ENCODE measurements at regions not wholly inside any gene's neighbourhood (a gene's known extent, or its start where the extent isn't known, plus 50 kb on each side); places are given as distances from the start of the nearest gene placed in this dataset.
A peak's percentile ranks its signal among the peaks of the same experiment; 100 is the strongest.
"Not testable (repeated sequence)": the region's sequence is repeated elsewhere in the genome, so short reads cannot be mapped to it uniquely, and the experiment has no call there.

GRCh38 chr7:156347703-156348248, 292.8 kb upstream of the RNF32 start:
- not testable (repeated sequence) for H3K36me3 ChIP-seq, H3K27me3 ChIP-seq, DNase-seq, H3K9me3 ChIP-seq
- peak overlapping the region; percentile 28; the same call in 1 of the 2 replicates for H3K4me3 ChIP-seq

- DNase-seq: no peak
- Histone ChIP-seq H3K4me3 (no peak overlapping the region), H3K27me3 (no peaks in the 10 kb centered on the region), H3K9me3 (no peaks in the 10 kb centered on the region), H3K36me3 (no peaks in the 10 kb centered on the region)
Observed at GRCh38 chr7:156347132-156347531, 293.4 kb upstream of the RNF32 start.

GRCh38 chr7:156344595-156344994, 296.0 kb upstream of the RNF32 start:
- no peak for DNase-seq
- H3K36me3 ChIP-seq: no peaks in the 10 kb centered on the region
- no peaks in the 10 kb centered on the region for H3K27me3 ChIP-seq
- H3K9me3 ChIP-seq: no peaks in the 10 kb centered on the region
- no peak overlapping the region for H3K4me3 ChIP-seq

- DNase-seq: peak; percentile 70
- H3K36me3 ChIP-seq: no peaks in the 10 kb centered on the region
- no peaks in the 10 kb centered on the region for H3K27me3 ChIP-seq
- H3K9me3 ChIP-seq: no peaks in the 10 kb centered on the region
- H3K4me3 ChIP-seq: no peak overlapping the region
Observed at GRCh38 chr7:156334636-156335035, 305.9 kb upstream of the RNF32 start.

- DNase-seq: no peak
- H3K9me3 ChIP-seq: no peaks in the 10 kb centered on the region
- H3K4me3 ChIP-seq: no peak overlapping the region
- H3K27me3 ChIP-seq: no peaks in the 10 kb centered on the region
- no peaks in the 10 kb centered on the region for H3K36me3 ChIP-seq
Observed at GRCh38 chr7:156327916-156328315, 312.7 kb upstream of the RNF32 start.

GRCh38 chr7:156327474-156327873, 313.1 kb upstream of the RNF32 start:
- Histone ChIP-seq H3K36me3 (no peaks in the 10 kb centered on the region), H3K9me3 (no peaks in the 10 kb centered on the region), H3K27me3 (no peaks in the 10 kb centered on the region), H3K4me3 (no peak overlapping the region)
- no peak for DNase-seq

DNA sequence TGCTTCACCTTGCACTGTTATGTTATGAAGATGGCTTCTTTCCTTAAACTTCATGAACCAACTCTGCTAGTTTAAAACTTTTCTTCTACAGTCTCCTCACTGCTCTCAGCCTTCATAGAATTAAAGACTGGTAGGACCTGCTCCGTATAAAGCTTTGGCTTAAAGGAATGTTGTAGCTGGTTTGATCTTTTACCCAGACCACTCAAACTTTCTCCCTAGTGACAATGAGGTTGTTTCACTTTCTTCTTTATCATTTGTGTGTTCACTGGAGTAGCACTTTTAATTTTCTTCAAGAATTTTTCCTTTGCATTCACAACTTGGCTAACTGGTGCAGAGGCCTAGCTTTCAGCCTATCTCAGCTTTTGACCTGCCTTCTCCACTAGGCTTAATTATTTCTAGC, 316.4 kb upstream of the RNF32 start:
- Histone ChIP-seq H3K9me3 (no peaks in the 10 kb centered on the region), H3K36me3 (no peaks in the 10 kb centered on the region), H3K4me3 (no peak overlapping the region), H3K27me3 (no peaks in the 10 kb centered on the region)
- no peak for DNase-seq

DNA sequence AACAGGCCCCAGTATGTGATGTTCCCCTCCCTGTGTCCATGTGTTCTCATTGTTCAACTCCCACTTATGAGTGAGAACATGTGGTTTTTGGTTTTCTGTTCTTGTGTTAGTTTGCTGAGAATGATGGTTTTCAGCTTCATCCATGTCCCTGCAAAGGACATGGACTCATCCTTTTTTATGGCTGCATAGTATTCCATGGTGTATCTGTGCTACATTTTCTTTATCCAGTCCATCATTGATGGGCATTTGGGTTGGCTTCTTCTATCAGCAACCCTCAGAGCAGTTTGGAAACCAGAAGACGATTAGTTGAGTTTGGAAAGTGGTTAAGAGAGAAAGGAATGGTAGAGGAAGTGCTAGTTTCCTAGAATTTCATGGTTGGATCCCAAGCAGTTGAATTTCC, 319.1 kb upstream of the RNF32 start:
- H3K4me3 ChIP-seq, H3K9me3 ChIP-seq, DNase-seq, H3K36me3 ChIP-seq, H3K27me3 ChIP-seq: not testable (repeated sequence)

- DNase-seq: no peak
- no peaks in the 10 kb centered on the region for H3K36me3 ChIP-seq
Observed at GRCh38 chr7:156318926-156319325, 321.6 kb upstream of the RNF32 start.

DNA sequence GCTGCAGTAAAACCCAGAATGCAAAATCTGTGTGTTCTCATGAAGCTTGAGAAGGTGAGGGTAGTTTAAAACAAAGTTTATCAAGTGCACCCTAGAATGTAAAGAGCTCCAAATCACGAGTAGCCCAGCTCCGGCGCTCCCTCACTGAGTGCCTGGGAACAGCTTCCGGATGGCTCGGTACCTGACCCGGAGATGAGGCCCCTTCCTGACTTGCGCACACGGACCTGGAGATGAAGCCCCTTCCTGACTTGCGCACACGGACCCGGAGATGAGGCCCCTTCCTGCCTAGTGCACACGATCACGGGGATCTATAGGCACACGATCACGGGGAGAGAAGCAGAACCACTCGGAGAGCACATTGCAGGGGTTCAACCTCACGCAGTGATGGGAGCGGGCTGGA, 322.1 kb upstream of the RNF32 start:
- no peaks in the 10 kb centered on the region for H3K27me3 ChIP-seq

More at GRCh38 chr7:156318926-156319325, 321.6 kb upstream of the RNF32 start:
- H3K27me3 ChIP-seq: no peaks in the 10 kb centered on the region
- H3K9me3 ChIP-seq: no peaks in the 10 kb centered on the region
- no peak overlapping the region for H3K4me3 ChIP-seq

GRCh38 chr7:156309016-156309620, 331.5 kb upstream of the RNF32 start:
- Histone ChIP-seq H3K27me3 (no peaks in the 10 kb centered on the region), H3K9me3 (no peaks in the 10 kb centered on the region), H3K4me3 (no peak overlapping the region), H3K36me3 (no peaks in the 10 kb centered on the region)
- DNase-seq: peak; percentile 25

More for the DNA sequence above, 322.1 kb upstream of the RNF32 start:
- H3K4me3 ChIP-seq: no peak overlapping the region
- no peak for DNase-seq
- H3K36me3 ChIP-seq: no peaks in the 10 kb centered on the region
- H3K9me3 ChIP-seq: no peaks in the 10 kb centered on the region

DNA sequence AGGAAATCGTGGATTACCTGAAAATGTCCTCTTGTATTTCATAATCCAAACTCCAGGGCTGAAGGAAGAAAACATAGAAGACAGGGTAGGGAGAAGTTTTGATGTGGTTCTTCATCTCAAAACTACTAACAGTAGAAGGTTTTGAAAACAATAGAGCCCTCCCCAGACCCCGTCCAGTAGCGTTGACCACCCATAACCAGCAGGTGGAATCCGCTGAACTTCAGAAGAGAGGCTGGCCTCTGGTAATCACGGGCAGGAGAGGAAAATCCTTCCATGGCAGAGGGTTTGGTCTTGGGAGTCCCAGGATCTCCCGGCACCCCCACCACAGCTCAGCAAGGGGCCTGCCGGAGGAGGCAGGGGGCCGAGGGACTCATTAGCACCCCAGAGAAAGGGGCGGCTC, 333.4 kb upstream of the RNF32 start:
- no peaks in the 10 kb centered on the region for H3K27me3 ChIP-seq
- no peak overlapping the region for H3K4me3 ChIP-seq
- DNase-seq: no peak
- no peaks in the 10 kb centered on the region for H3K36me3 ChIP-seq
- no peaks in the 10 kb centered on the region for H3K9me3 ChIP-seq

- no peaks in the 10 kb centered on the region for H3K9me3 ChIP-seq
- H3K4me3 ChIP-seq: no peak overlapping the region
- no peak for DNase-seq
- H3K36me3 ChIP-seq: no peaks in the 10 kb centered on the region
- no peaks in the 10 kb centered on the region for H3K27me3 ChIP-seq
Observed at GRCh38 chr7:156305351-156305750, 335.2 kb upstream of the RNF32 start.

DNA sequence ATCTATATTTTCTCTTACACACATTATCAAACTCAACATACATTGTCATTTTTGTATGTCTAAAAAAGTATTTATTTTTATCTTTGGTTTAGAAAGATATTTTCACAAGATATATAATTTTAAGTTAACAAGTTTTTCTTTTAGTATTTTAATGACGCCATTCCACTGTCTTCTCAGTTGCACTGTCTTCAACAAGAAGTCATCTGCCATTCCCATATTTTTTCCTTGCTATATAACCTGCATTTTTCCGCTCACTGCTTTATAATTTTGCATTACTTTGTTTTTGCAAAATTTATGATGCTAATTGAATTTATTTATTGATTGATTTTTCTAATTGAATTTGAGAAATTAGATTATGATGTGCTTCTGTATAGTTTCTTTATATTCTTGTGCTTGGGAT, 357.8 kb upstream of the RNF32 start:
- no peaks in the 10 kb centered on the region for H3K36me3 ChIP-seq
- no peak overlapping the region for H3K4me3 ChIP-seq
- no peak for DNase-seq
- H3K9me3 ChIP-seq: no peaks in the 10 kb centered on the region
- no peaks in the 10 kb centered on the region for H3K27me3 ChIP-seq

DNA sequence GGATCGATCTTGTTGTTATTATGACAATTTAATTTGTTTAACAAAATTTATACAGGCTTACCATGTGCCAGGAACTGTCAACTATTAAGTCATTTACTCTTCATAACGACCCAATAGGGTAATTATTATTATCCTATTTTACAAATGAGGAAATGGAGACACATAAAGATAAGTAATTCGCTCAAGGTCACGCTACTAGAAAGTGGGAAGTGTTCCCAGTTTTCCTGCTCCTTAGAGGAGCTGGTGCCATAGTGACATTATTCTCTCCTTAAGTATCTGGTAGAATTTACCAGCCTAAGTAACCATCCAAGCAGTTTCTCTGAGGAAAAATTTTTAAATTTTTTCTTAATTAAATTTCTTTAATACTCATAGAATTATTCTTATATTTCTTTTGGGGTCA, 360.9 kb upstream of the RNF32 start:
- DNase-seq: no peak
- Histone ChIP-seq H3K9me3 (no peaks in the 10 kb centered on the region), H3K27me3 (no peaks in the 10 kb centered on the region), H3K4me3 (no peak overlapping the region), H3K36me3 (no peaks in the 10 kb centered on the region)

- no peaks in the 10 kb centered on the region for H3K27me3 ChIP-seq
- H3K36me3 ChIP-seq: no peaks in the 10 kb centered on the region
- no peak for DNase-seq
- no peaks in the 10 kb centered on the region for H3K9me3 ChIP-seq
- no peak overlapping the region for H3K4me3 ChIP-seq
Observed at GRCh38 chr7:156275292-156275691, 365.3 kb upstream of the RNF32 start.

- DNase-seq: no peak
- no peaks in the 10 kb centered on the region for H3K36me3 ChIP-seq
- no peaks in the 10 kb centered on the region for H3K9me3 ChIP-seq
- H3K4me3 ChIP-seq: no peak overlapping the region
- no peaks in the 10 kb centered on the region for H3K27me3 ChIP-seq
Observed at GRCh38 chr7:156274557-156274956, 366.0 kb upstream of the RNF32 start.

DNA sequence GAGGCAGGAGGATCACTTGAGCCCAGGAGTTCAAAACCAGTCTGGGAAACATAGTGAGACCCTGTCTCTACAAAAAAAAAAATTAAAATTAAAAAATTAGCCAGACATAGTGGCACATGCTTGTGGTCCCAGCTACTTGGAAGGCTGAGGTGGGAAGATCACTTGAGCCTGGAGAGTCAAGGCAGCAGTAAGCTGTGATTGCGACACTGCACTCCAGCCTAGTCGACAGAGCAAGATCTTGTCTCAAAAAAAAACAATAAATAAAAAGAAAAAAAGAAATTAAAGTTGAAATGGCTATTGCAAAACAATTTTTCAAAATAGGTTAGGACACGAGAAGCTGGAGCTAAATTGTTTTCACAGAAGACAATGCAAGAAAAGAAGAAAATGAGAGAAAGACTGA, 379.0 kb upstream of the RNF32 start:
- no peak overlapping the region for H3K4me3 ChIP-seq

More for the DNA sequence above, 379.0 kb upstream of the RNF32 start:
- no peak for DNase-seq
- Histone ChIP-seq H3K9me3 (no peaks in the 10 kb centered on the region), H3K36me3 (no peaks in the 10 kb centered on the region), H3K27me3 (no peaks in the 10 kb centered on the region)
